BLaER1 treated with 17β-estradiol and CSF1 and Interleukin-3, amounts not matched to agents 10 nM and 100 nM (cell line): ENCODE measurements at regions not wholly inside any gene's neighbourhood (a gene's known extent, or its start where the extent isn't known, plus 50 kb on each side); places are given as distances from the start of the nearest gene placed in this dataset.
A peak's percentile ranks its signal among the peaks of the same experiment; 100 is the strongest.

ENCODE experiments used
- H3K27ac ChIP-seq, 11 experiments: shearing (Covaris generic); formaldehyde crosslinking; 2 replicates each; pipeline ENCODE4 v1.8.1; 2022
- H3K27me3 ChIP-seq, 11 experiments: shearing (Covaris generic); formaldehyde crosslinking; 2 replicates each; pipeline ENCODE4 v1.8.1; 2022
- H3K36me3 ChIP-seq, 11 experiments: shearing (Covaris generic); formaldehyde crosslinking; 2 replicates each; pipeline ENCODE4 v1.8.1; 2022
- H3K4me1 ChIP-seq, 10 experiments: shearing (Covaris generic); formaldehyde crosslinking; 2 replicates each; pipeline ENCODE4 v1.8.1; 2022
- H3K4me2 ChIP-seq, 11 experiments: shearing (Covaris generic); formaldehyde crosslinking; 2 replicates each; pipeline ENCODE4 v1.8.1; 2022
- H3K4me3 ChIP-seq, 10 experiments: shearing (Covaris generic); formaldehyde crosslinking; 2 replicates each; pipeline ENCODE4 v1.8.1; 2022
- H3K9ac ChIP-seq, 11 experiments: shearing (Covaris generic); formaldehyde crosslinking; 2 replicates each; pipeline ENCODE4 v1.8.1; 2022
- H3K9me3 ChIP-seq, 11 experiments: shearing (Covaris generic); formaldehyde crosslinking; replicated peaks in 1 of 11; 2 replicates each; pipeline ENCODE4 v1.8.1; 2022
- H4K20me1 ChIP-seq, 11 experiments: shearing (Covaris generic); formaldehyde crosslinking; 2 replicates each; pipeline ENCODE4 v1.8.1; 2022
- Cebpa-rat ChIP-seq, 11 experiments: shearing (Covaris generic); IDR thresholded peaks; 2 replicates each; pipeline ENCODE4 v1.8.1; 2022

- H3K36me3 ChIP-seq: no peaks in the 10 kb centered on the region
- H3K4me3 ChIP-seq: no peak overlapping the region
- TF ChIP-seq Cebpa-rat (IDR thresholded peaks at IDR 0.05): no peak
- no peak overlapping the region for H3K27ac ChIP-seq
- H3K27me3 ChIP-seq: no peaks in the 10 kb centered on the region
- no peak overlapping the region for H3K9ac ChIP-seq
- H3K4me1 ChIP-seq: peaks cover 6 to 13% (median 11%) of the 10 kb centered on the region in 10 experiments; a peak in 13 of 20 replicates
- peak overlapping the region in 10 of 11 experiments; percentile 0 to 43 (median 23); a peak in 13 of 22 replicates for H3K4me2 ChIP-seq
- no peaks in the 10 kb centered on the region for H3K9me3 ChIP-seq
- no peaks in the 10 kb centered on the region for H4K20me1 ChIP-seq
Observed at GRCh38 chr14:101410126-101410525, 151.2 kb upstream of the DIO3 start.

GRCh38 chr14:101411151-101411550, 150.1 kb upstream of the DIO3 start:
- Histone ChIP-seq H3K27ac (no peak overlapping the region), H4K20me1 (no peaks in the 10 kb centered on the region), H3K4me2 (0 out of 22 replicates have a peak overlapping the region, but pooled peaks of 2 of the 11 experiments have one; percentile 22 to 43), H3K4me1 (peaks cover 6 to 13% (median 11%) of the 10 kb centered on the region in 10 experiments; a peak in 13 of 20 replicates), H3K9me3 (no peaks in the 10 kb centered on the region), H3K9ac (no peak overlapping the region), H3K27me3 (no peaks in the 10 kb centered on the region), H3K4me3 (no peak overlapping the region), H3K36me3 (no peaks in the 10 kb centered on the region)
- no peak for TF ChIP-seq Cebpa-rat (IDR thresholded peaks at IDR 0.05)

- Histone ChIP-seq H3K4me1 (peaks cover 6 to 13% (median 11%) of the 10 kb centered on the region in 10 experiments; a peak in 13 of 20 replicates), H3K27me3 (no peaks in the 10 kb centered on the region), H3K4me3 (no peak overlapping the region), H4K20me1 (no peaks in the 10 kb centered on the region), H3K9me3 (no peaks in the 10 kb centered on the region), H3K36me3 (no peaks in the 10 kb centered on the region), H3K9ac (no peak overlapping the region), H3K4me2 (no peak overlapping the region), H3K27ac (no peak overlapping the region)
- TF ChIP-seq Cebpa-rat (IDR thresholded peaks at IDR 0.05): no peak
Observed at GRCh38 chr14:101411779-101412178, 149.5 kb upstream of the DIO3 start.

GRCh38 chr14:101412739-101413138, 148.6 kb upstream of the DIO3 start:
- H3K27ac ChIP-seq: no peak overlapping the region
- no peak for TF ChIP-seq Cebpa-rat (IDR thresholded peaks at IDR 0.05)
- H3K9ac ChIP-seq: no peak overlapping the region
- H3K36me3 ChIP-seq: no peaks in the 10 kb centered on the region
- no peaks in the 10 kb centered on the region for H3K27me3 ChIP-seq
- peaks cover 0 to 6% (median 5%) of the 10 kb centered on the region in 11 experiments; a peak in 9 of 22 replicates for H3K9me3 ChIP-seq
- H3K4me3 ChIP-seq: no peak overlapping the region
- H3K4me1 ChIP-seq: peaks cover 6 to 13% (median 11%) of the 10 kb centered on the region in 10 experiments; a peak in 13 of 20 replicates
- H3K4me2 ChIP-seq: no peak overlapping the region
- no peaks in the 10 kb centered on the region for H4K20me1 ChIP-seq

GRCh38 chr14:101417434-101417833, 143.9 kb upstream of the DIO3 start:
- Histone ChIP-seq H3K36me3 (no peaks in the 10 kb centered on the region), H3K27me3 (no peaks in the 10 kb centered on the region), H3K9ac (no peak overlapping the region), H3K27ac (no peak overlapping the region), H3K4me3 (no peak overlapping the region), H3K4me1 (no peaks in the 10 kb centered on the region), H3K9me3 (peaks cover 0 to 16% (median 5%) of the 10 kb centered on the region in 11 experiments; a peak in 9 of 22 replicates), H4K20me1 (no peaks in the 10 kb centered on the region), H3K4me2 (no peak overlapping the region)
- TF ChIP-seq Cebpa-rat (IDR thresholded peaks at IDR 0.05): no peak

GRCh38 chr14:101418601-101419000, 142.7 kb upstream of the DIO3 start:
- TF ChIP-seq Cebpa-rat (IDR thresholded peaks at IDR 0.05): no peak
- no peaks in the 10 kb centered on the region for H3K4me1 ChIP-seq
- no peak overlapping the region for H3K4me3 ChIP-seq

GRCh38 chr14:101426466-101426865, 134.8 kb upstream of the DIO3 start:
- Histone ChIP-seq H3K4me2 (no peak overlapping the region), H3K27ac (no peak overlapping the region), H3K4me3 (no peak overlapping the region), H4K20me1 (no peaks in the 10 kb centered on the region), H3K9ac (no peak overlapping the region), H3K36me3 (no peaks in the 10 kb centered on the region), H3K9me3 (peaks cover 6 to 31% (median 19%) of the 10 kb centered on the region in 11 experiments; a peak in 21 of 22 replicates), H3K27me3 (no peaks in the 10 kb centered on the region), H3K4me1 (no peaks in the 10 kb centered on the region)
- TF ChIP-seq Cebpa-rat (IDR thresholded peaks at IDR 0.05): no peak

More at GRCh38 chr14:101418601-101419000, 142.7 kb upstream of the DIO3 start:
- no peaks in the 10 kb centered on the region for H4K20me1 ChIP-seq
- no peak overlapping the region for H3K4me2 ChIP-seq
- H3K9ac ChIP-seq: no peak overlapping the region
- no peak overlapping the region for H3K27ac ChIP-seq
- peaks cover 0 to 16% (median 5%) of the 10 kb centered on the region in 11 experiments; a peak in 10 of 22 replicates for H3K9me3 ChIP-seq
- no peaks in the 10 kb centered on the region for H3K27me3 ChIP-seq
- no peaks in the 10 kb centered on the region for H3K36me3 ChIP-seq

- Histone ChIP-seq H3K9ac (no peak overlapping the region), H4K20me1 (no peaks in the 10 kb centered on the region), H3K9me3 (peaks cover 6 to 31% (median 19%) of the 10 kb centered on the region in 11 experiments; a peak in 21 of 22 replicates), H3K4me3 (no peak overlapping the region), H3K27me3 (no peaks in the 10 kb centered on the region), H3K36me3 (no peaks in the 10 kb centered on the region), H3K4me1 (no peaks in the 10 kb centered on the region), H3K4me2 (no peak overlapping the region), H3K27ac (no peak overlapping the region)
- TF ChIP-seq Cebpa-rat (IDR thresholded peaks at IDR 0.05): no peak
Observed at GRCh38 chr14:101428409-101428808, 132.9 kb upstream of the DIO3 start.

- TF ChIP-seq Cebpa-rat (IDR thresholded peaks at IDR 0.05): no peak
- no peak overlapping the region for H3K4me3 ChIP-seq
- peaks cover 0 to 13% (median 0%) of the 10 kb centered on the region in 11 experiments; a peak in 6 of 22 replicates for H4K20me1 ChIP-seq
- H3K27ac ChIP-seq: no peak overlapping the region
- no peaks in the 10 kb centered on the region for H3K4me1 ChIP-seq
- no peak overlapping the region for H3K4me2 ChIP-seq
- no peak overlapping the region for H3K9ac ChIP-seq
- no peaks in the 10 kb centered on the region for H3K36me3 ChIP-seq
- H3K27me3 ChIP-seq: peaks cover 16 to 37% (median 22%) of the 10 kb centered on the region in 11 experiments
- no peaks in the 10 kb centered on the region; a peak in 1 of 22 replicates for H3K9me3 ChIP-seq
Observed at GRCh38 chr14:101435546-101435945, 125.7 kb upstream of the DIO3 start.

GRCh38 chr14:101439023-101439422, 122.3 kb upstream of the DIO3 start:
- TF ChIP-seq Cebpa-rat (IDR thresholded peaks at IDR 0.05): no peak
- peaks cover 48 to 72% (median 57%) of the 10 kb centered on the region in 11 experiments for H3K27me3 ChIP-seq
- H3K9ac ChIP-seq: no peak overlapping the region
- peaks cover 14 to 17% (median 15%) of the 10 kb centered on the region in 10 experiments for H3K4me1 ChIP-seq
- H3K9me3 ChIP-seq: no peaks in the 10 kb centered on the region
- H3K4me3 ChIP-seq: no peak overlapping the region
- H3K36me3 ChIP-seq: no peaks in the 10 kb centered on the region
- no peak overlapping the region for H3K27ac ChIP-seq
- H3K4me2 ChIP-seq: no peak overlapping the region
- H4K20me1 ChIP-seq: peaks cover 0 to 40% (median 14%) of the 10 kb centered on the region in 11 experiments; a peak in 14 of 22 replicates
